ENCODE measurements at regions not wholly inside any gene's neighbourhood (a gene's known extent, or its start where the extent isn't known, plus 50 kb on each side); places are given as distances from the start of the nearest gene placed in this dataset.

GRCh38 chr1:116211294-116211693 lies 100.1 kb downstream of the MAB21L3 start:
- H3K14ac ChIP-seq (replicated peaks; ENCODE audit: low read depth, low read length) = no peak overlapping the region
- H2BK5ac ChIP-seq (ENCODE audit: low read depth, low read length, poor library complexity, severe bottlenecking) = no peak overlapping the region
- H3K18ac ChIP-seq (ENCODE audit: low read depth, low read length) = no peak overlapping the region
- H4K8ac ChIP-seq (ENCODE audit: low read depth in 2 of 2, low read length in 2 of 2) = no peak overlapping the region
- no peaks in the 10 kb centered on the region for H3K27me3 ChIP-seq (ENCODE audit: control insufficient read depth, insufficient read depth, low read length)
- no peaks in the 10 kb centered on the region for H3K4me1 ChIP-seq (ENCODE audit: control insufficient read depth, insufficient read depth, low read length)
- H3K9me3 ChIP-seq (ENCODE audit: control insufficient read depth, insufficient read depth, low read length) = no peaks in the 10 kb centered on the region
- H3K4ac ChIP-seq (ENCODE audit: low read depth, low read length) = no peak overlapping the region
- WGBS, 2 experiments (ENCODE audit: extremely low coverage in 2 of 2, insufficient read length in 1 of 2) = 20% methylated on average over 1 of the region's 5 CpGs; no CpG with 5 or more reads in 1 of the 2 experiments
- H3K79me1 ChIP-seq (ENCODE audit: low read depth in 1 of 2, low read length in 2 of 2) = no peaks in the 10 kb centered on the region
- ChIA-PET POLR2A (ENCODE audit: unreplicated experiment) (no interaction called here), CTCF (no interaction called here)
- H2BK120ac ChIP-seq (ENCODE audit: low read depth, low read length) = no peak overlapping the region
- H3K27ac ChIP-seq (ENCODE audit: insufficient read depth, low read length) = no peak overlapping the region
- intact Hi-C loops (cut with micrococcal nuclease) = no loop called here
- ATAC-seq (ENCODE audit: low read depth) (no peak), DNase-seq (no peak)
- no peak overlapping the region for H3K9ac ChIP-seq (ENCODE audit: low read depth, low read length)
- H3K23ac ChIP-seq (ENCODE audit: low read depth, low read length) = no peak overlapping the region
- H4K91ac ChIP-seq (ENCODE audit: insufficient read depth, low read depth, low read length) = no peak overlapping the region
- H2AFZ ChIP-seq (replicated peaks; ENCODE audit: low read length, poor library complexity) = no peak overlapping the region
- H2AK5ac ChIP-seq (ENCODE audit: low read depth, low read length) = no peak overlapping the region
- TF ChIP-seq CTCF (conservative IDR thresholded peaks at IDR 0.05; ENCODE audit: low read depth, low read length) = no peak
- no peak for TF ChIP-seq BHLHE40 (IDR thresholded peaks at IDR 0.05; ENCODE audit: low read depth, low read length)
- TF ChIP-seq USF2 (IDR thresholded peaks at IDR 0.05; ENCODE audit: low read depth, low read length) = no peak
- no peak for TF ChIP-seq MAZ (IDR thresholded peaks at IDR 0.05; ENCODE audit: borderline replicate concordance, low read depth, low read length)
- no peak for TF ChIP-seq ELK1 (IDR thresholded peaks at IDR 0.05; ENCODE audit: borderline replicate concordance, low read depth, low read length)
- no peak for TF ChIP-seq FOS (IDR thresholded peaks at IDR 0.05; ENCODE audit: low read depth, low read length)
- TF ChIP-seq RCOR1 (IDR thresholded peaks at IDR 0.05; ENCODE audit: insufficient replicate concordance, low read length) = no peak
- no peak for TF ChIP-seq CHD1 (IDR thresholded peaks at IDR 0.05; ENCODE audit: low read depth, low read length)
- TF ChIP-seq RFX5 (IDR thresholded peaks at IDR 0.05; ENCODE audit: low read depth, low read length) = no peak
- no peak for TF ChIP-seq NFE2L2 (IDR thresholded peaks at IDR 0.05; ENCODE audit: low read depth, low read length)
- TF ChIP-seq POLR2A (IDR thresholded peaks at IDR 0.05; ENCODE audit: low read depth, low read length) = no peak
- TF ChIP-seq MXI1 (IDR thresholded peaks at IDR 0.05; ENCODE audit: borderline replicate concordance, low read depth, low read length) = no peak
- no peak for TF ChIP-seq SMC3 (IDR thresholded peaks at IDR 0.05; ENCODE audit: low read depth, low read length)
- no peak for TF ChIP-seq CEBPB (IDR thresholded peaks at IDR 0.05; ENCODE audit: low read depth, low read length)
- no peak for TF ChIP-seq RAD21 (IDR thresholded peaks at IDR 0.05; ENCODE audit: low read length)
- no peak for TF ChIP-seq MAFK (IDR thresholded peaks at IDR 0.05; ENCODE audit: low read depth, low read length)
- no peak overlapping the region for H2AK9ac ChIP-seq (replicated peaks; ENCODE audit: low read depth, low read length, poor library complexity)
- H4K20me1 ChIP-seq (ENCODE audit: insufficient read depth, low read length) = no peaks in the 10 kb centered on the region
- H3K56ac ChIP-seq (ENCODE audit: extremely low read depth, insufficient read depth, low read length) = no peak overlapping the region
- no peaks in the 10 kb centered on the region for H3K36me3 ChIP-seq (ENCODE audit: control insufficient read depth, insufficient read depth, low read length)
- no peak overlapping the region for H3K4me2 ChIP-seq (ENCODE audit: low read depth, low read length)
- no TSS peak for BruUV-seq (replicated peaks)
- no peak overlapping the region for H4K5ac ChIP-seq (ENCODE audit: low read depth, low read length)
- no peak overlapping the region for H2BK20ac ChIP-seq (ENCODE audit: low read depth, low read length)
- in situ Hi-C loops (cut with MboI; ENCODE audit: low sequenced_read_pairs) = no loop called here
- H2BK15ac ChIP-seq (ENCODE audit: low read depth, low read length) = no peak overlapping the region
- no peak overlapping the region for H3K4me3 ChIP-seq (ENCODE audit: insufficient read depth, low read depth, low read length)
- no peaks in the 10 kb centered on the region for H3K9me1 ChIP-seq (ENCODE audit: insufficient read depth, low read length)
- dilution Hi-C loops (cut with HindIII; ENCODE audit: low sequenced_read_pairs, unreplicated experiment) = no loop called here
